BJ (cell line): ENCODE measurements at regions not wholly inside any gene's neighbourhood (a gene's known extent, or its start where the extent isn't known, plus 50 kb on each side); places are given as distances from the start of the nearest gene placed in this dataset.
"Not testable (repeated sequence)": the region's sequence is repeated elsewhere in the genome, so short reads cannot be mapped to it uniquely, and the experiment has no call there.

Source experiments
- CTCF ChIA-PET: fragments of 350-600 bp; formaldehyde crosslinking; extraction: SDS; loops from one replicate; lab custom pipeline; 2021; ENCODE audit warnings: antibody characterized with exemption, inconsistent platforms; lab: Yijun Ruan, JAX
- POLR2A ChIA-PET: fragments of 300-600 bp; sonication (Branson Sonifier 250); formaldehyde crosslinking; extraction: SDS; loops from one replicate; lab custom pipeline; 2021; ENCODE audit warnings: antibody characterized with exemption; lab: Charles Lee
- DNase-seq: peaks from one replicate; pipeline ENCODE4 v3.0.0-alpha.2; 2011; ENCODE audit warnings: low read depth
- H3K27me3 ChIP-seq: 2 replicates; pipeline ENCODE4 v1.6.0; 2011; ENCODE audit warnings: low read length; ENCODE audit not compliant: control insufficient read depth, insufficient read depth
- H3K36me3 ChIP-seq: 2 replicates; pipeline ENCODE4 v1.5.1; 2011; ENCODE audit warnings: low read length; ENCODE audit not compliant: control insufficient read depth, insufficient read depth
- H3K4me3 ChIP-seq: 2 replicates; pipeline ENCODE4 v1.5.1; 2011; ENCODE audit warnings: low read depth, mild to moderate bottlenecking, control low read depth, low read length
- CTCF ChIP-seq: IDR thresholded peaks from 2 replicates; pipeline ENCODE4 v1.5.1; 2011; ENCODE audit warnings: low read depth, mild to moderate bottlenecking, control low read depth, inconsistent platforms, low read length, moderate library complexity; ENCODE audit not compliant: insufficient read depth

GRCh38 chr9:29069376-29069775 lies 1496.1 kb upstream of the C9orf72 start:
- CTCF ChIA-PET = no interaction called here

GRCh38 chr9:29078063-29078666 lies 1504.9 kb upstream of the C9orf72 start:
- H3K4me3 ChIP-seq = no peak overlapping the region
- no peak for DNase-seq
- POLR2A ChIA-PET = no interaction called here

More at GRCh38 chr9:29069376-29069775, 1496.1 kb upstream of the C9orf72 start:
- no peak for TF ChIP-seq CTCF
- Histone ChIP-seq H3K27me3 (no peaks in the 10 kb centered on the region), H3K36me3 (no peaks in the 10 kb centered on the region), H3K4me3 (no peak overlapping the region)
- no peak for DNase-seq
- POLR2A ChIA-PET = no interaction called here

GRCh38 chr9:29100762-29101161 lies 1527.5 kb upstream of the C9orf72 start:
- Histone ChIP-seq H3K27me3 (no peaks in the 10 kb centered on the region), H3K4me3 (no peak overlapping the region), H3K36me3 (no peaks in the 10 kb centered on the region)
- DNase-seq = no peak
- POLR2A ChIA-PET = no interaction called here
- CTCF ChIA-PET = no interaction called here
- no peak for TF ChIP-seq CTCF

More at GRCh38 chr9:29078063-29078666, 1504.9 kb upstream of the C9orf72 start:
- Histone ChIP-seq H3K27me3 (no peaks in the 10 kb centered on the region), H3K36me3 (no peaks in the 10 kb centered on the region)
- no peak for TF ChIP-seq CTCF
- CTCF ChIA-PET = no interaction called here

- H3K27me3 ChIP-seq, H3K36me3 ChIP-seq, H3K4me3 ChIP-seq, DNase-seq, CTCF ChIA-PET, POLR2A ChIA-PET: not testable (repeated sequence)
Observed at GRCh38 chr9:29104166-29104565, 1530.9 kb upstream of the C9orf72 start.

- ChIA-PET POLR2A (no interaction called here), CTCF (no interaction called here)
- no peaks in the 10 kb centered on the region for H3K27me3 ChIP-seq
- no peak for TF ChIP-seq CTCF
- no peaks in the 10 kb centered on the region for H3K36me3 ChIP-seq
- no peak for DNase-seq
- no peak overlapping the region for H3K4me3 ChIP-seq
Observed at GRCh38 chr9:29118555-29118954, 1545.3 kb upstream of the C9orf72 start.

DNA sequence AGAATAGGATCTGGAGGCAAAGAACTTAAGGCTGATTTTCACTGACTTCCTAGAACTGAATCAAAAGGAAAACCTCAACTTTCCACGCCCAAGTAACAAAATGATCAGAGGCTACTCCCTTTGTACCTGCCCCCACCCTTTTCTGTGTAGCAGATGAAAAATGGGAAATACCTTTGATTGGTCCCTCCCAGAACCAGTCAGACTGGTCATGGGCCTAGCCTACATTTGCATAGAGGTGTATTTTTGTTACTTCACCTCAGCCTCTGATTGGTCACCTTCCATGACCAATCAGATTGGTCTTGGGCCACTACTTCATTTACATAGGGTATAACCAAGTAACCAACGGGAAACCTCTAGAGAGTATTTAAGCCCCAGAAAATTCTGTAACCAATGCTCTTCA lies 1553.5 kb upstream of the C9orf72 start:
- Histone ChIP-seq H3K4me3 (no peak overlapping the region), H3K27me3 (no peaks in the 10 kb centered on the region), H3K36me3 (no peaks in the 10 kb centered on the region)
- TF ChIP-seq CTCF = no peak
- POLR2A ChIA-PET = no interaction called here
- CTCF ChIA-PET = no interaction called here
- DNase-seq = no peak
